GM18505 (cell line): ENCODE measurements at regions not wholly inside any gene's neighbourhood (a gene's known extent, or its start where the extent isn't known, plus 50 kb on each side); places are given as distances from the start of the nearest gene placed in this dataset.

Source experiments
- ATAC-seq: cut with Tn5 transposase; IDR thresholded peaks from one replicate; pipeline ENCODE4 v1.9.1; 2021; ENCODE audit not compliant: unreplicated experiment
- POLR2A ChIP-seq: IDR thresholded peaks from 4 replicates; pipeline ENCODE4 v1.6.1; 2011; ENCODE audit warnings: borderline replicate concordance; ENCODE audit not compliant: insufficient read depth, insufficient read length; ENCODE audit errors: extremely low read depth

DNA sequence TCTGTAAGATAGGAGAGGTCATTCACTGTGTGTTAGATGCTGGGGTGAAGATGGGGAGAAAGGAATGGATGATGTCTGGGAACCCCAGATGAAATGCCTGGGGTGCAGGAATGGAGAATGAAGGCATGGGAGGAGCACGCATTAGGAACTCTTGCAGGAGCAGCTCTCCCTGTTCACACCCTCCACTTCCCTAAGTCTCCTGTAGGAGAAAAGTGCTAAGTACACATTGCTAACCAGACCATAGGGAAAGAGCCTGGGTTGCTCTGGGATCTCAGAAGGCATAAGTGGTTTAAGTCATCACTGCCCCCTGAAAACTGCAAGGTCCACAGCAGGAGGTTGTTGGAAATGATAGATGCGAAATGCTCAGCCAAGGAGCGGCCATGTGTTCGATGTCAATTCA is 163.1 kb downstream of the SEC61B start:
- no peak for TF ChIP-seq POLR2A
- ATAC-seq: no peak

DNA sequence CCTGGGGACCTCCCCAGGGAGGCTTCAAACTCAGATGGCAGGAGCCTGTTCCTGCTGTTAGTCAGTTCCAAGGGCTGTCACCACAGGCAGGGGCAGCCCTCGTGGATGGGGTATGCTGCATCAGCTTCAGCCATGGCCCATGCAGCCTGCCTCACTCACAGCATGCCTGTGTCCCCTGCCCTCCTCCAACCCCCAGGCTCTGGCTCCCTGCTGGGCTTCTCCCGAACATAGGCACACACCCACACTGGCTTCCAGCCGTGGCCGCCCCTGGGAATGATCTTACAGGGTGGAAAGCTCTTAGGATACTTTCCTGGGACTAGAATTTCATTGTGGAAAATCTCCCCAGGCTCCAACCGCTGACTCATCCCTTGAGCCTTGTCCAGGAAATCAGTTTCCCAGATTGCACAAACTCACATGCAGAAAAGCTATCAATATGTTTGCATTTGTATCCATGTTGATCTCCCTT is 163.8 kb downstream of the SEC61B start:
- ATAC-seq: no peak
- no peak for TF ChIP-seq POLR2A

DNA sequence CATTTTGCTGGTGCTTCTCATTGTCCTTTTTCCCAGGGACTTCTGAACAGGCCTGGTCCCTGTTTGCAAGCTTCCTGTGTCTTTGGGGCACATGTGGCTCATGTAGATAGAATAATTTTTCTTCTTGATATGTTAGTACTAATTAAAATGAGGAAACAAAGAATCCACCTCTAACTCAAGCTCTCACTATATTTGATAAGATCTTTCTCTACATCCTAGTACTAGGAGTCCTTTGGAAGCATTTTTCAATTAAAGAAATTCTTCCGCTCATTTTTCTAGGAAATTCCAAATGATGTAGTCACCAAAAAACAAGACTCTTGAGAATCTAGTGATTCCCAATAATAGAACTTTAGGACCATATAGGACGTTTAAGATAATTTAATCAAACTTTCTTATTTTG is 165.3 kb downstream of the SEC61B start:
- no peak for TF ChIP-seq POLR2A
- no peak for ATAC-seq

DNA sequence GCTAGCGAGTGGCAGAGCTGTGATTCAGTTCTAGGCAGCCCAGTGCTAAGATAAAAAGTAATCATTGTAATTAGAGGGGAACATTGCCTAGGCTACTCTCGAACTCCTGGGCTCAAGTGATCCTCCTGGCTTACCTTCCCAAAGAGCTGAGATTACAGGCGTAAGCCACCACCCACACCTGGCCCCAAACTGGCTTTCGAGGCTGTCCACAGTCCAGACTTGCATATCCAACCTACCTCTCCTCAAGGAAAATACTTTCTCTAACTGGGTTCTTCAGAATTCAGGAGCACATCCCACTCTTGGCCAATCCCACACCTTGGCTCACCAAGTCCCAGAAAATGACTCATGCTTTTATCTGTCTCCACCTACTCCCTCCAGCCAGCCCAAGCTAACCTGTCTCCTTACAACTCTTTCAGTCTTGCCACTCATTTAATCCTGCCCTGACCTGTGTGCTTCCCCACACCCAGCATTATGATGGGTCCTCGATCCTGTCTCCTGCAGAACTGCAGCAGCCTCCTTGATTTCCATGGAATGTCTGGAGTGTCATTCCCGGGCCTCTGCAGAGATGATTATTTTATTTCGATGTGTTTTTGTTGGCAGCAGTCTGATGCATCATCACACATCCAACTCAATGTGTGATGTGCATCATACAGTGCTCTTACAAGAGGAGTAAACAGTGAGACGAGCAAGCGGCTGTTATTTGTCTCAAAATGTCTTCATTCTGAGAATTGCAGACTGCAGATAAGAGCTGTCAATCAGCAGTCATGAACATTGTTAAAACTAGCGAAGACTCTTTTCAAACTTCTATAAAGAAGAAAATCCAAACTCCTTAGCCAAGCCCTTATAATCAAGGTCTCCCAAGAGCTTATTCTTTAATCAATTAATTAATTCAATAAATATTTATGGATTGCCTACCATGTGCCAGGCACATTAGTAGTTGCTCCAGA is 167.3 kb downstream of the SEC61B start:
- no peak for TF ChIP-seq POLR2A
- ATAC-seq: no peak

DNA sequence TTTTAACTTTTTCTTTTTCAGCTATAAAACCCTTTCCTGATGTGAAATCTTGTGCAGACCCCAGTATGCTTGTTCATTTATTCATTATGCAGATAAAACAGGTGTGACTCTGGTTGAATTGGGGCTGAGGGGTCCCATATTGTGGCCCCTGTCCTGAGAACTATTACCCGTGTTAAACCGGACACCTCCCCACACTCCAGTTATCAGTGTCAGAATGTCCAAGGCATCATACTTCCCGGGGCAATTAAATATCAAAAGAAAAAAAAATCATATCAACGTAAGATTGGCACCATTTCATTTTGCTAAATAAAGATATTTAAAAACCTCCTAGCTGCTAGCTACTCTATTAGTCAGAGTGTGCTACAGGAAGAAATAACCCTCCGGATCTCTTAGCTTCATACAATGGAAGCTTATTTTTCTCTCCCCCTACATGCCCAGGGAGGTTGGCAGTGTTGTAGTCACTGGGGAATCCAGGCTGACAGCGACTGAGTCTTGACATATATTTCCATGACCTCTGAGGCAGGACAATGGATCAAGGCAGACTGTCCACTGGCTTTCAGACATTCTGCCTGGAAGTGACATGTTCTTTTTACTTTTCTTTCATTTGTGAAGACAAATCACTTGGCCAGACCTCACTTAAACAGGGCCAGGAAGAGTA is 170.0 kb downstream of the SEC61B start:
- no peak for TF ChIP-seq POLR2A
- no peak for ATAC-seq

DNA sequence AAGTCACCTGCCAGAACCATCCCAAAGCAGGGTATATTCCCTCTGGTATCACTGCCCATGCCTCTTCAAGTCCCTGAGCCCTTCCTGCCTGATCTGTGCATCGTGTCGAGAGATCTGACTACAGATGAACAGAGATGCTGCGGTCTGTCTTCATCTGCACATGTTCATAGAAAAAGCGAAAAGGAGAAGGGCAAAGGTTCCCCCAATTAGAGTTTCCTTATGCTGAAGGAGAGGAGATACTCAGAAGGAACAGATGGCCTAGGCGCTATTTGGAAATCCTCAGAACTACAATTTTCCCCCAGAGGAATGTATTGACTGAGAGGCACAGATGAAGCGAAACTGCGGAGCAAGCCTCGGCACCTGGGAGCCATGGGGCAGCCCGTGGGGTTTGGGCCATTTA is 170.9 kb downstream of the SEC61B start:
- no peak for ATAC-seq
- TF ChIP-seq POLR2A: no peak

DNA sequence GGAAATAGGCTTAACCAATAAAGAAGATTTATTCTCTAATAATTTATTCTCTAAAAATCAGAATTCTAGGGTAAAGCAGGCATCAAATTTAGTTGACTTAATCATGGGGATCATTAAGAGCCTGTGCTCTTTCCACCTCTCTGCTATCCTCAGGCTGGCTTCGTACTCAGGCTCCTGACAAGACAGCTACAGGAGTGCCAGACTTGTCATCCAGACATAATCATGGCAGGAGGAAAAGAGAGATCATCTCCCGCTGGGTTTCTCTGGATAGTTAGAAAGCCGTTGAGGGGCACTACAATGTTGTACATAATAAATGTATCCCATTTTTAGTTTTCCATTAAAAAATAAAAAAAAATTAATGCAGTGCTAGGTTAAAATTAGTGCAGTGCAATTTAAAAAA is 171.9 kb downstream of the SEC61B start:
- ATAC-seq: no peak
- no peak for TF ChIP-seq POLR2A

DNA sequence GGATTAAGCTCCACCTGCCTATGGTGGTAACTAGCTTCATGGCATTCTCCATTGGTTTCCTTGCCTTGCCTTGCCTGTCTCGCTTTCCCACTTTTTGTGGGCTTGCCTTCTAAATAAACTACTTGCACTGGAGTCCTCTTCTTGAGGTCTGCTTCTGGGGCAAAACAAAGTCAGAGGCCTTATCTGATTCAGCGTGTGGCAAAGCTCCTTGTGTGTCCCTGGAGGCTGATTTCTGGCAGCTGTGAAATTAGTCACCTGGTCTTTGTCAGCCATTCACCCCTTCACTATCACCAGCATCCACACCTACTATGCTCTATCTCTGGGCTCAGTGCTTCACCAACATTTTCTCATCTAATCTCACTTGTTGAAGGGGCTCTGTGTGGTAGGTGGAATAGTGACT is 176.2 kb downstream of the SEC61B start:
- no peak for ATAC-seq
- TF ChIP-seq POLR2A: no peak

DNA sequence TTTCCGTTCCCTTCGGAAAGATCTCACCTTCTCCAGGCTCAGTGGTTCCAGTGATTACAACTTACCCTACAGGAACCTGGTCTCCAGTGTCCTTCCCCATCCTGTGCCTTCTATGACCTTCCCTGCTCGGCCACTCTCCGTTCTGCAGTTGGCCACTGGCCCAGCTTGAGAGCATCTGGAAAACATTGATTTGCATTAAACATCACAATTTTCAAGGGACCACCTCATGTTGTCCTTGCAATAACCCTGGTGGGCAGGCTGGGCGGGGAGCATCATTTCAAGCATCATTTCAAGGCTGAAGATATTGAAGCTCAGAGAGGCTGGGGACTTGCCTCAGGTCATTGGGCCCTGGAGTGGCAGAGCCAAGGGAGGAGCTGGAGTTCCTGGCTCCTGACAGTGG is 177.4 kb downstream of the SEC61B start:
- ATAC-seq: no peak
- TF ChIP-seq POLR2A: no peak

DNA sequence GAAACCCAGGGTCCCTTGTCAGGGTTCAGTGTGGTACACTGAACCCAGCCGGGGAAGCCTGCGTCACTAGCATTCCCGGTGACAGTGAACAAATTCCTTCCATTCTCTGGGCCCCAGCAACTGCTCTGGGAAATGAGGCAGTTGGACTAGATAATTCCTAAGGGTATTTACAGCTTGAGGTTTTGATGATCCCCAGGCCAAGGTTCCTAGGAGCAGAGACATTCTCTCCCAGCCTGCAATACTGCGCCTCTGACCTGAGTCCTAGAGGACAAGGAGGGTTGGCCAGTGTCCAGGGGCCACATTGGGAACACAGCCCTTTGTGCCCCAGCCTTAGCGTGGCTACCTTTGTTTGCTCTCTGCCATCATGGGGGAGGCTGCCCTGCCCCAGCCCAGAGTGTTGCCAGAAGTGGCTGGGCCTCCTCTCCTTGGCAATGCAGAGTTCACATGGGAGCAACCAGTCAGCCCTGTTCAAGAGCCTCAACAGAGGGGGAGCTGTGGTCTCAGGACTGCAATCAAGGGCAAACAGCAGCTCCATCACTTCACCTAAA is 178.2 kb downstream of the SEC61B start:
- no peak for ATAC-seq
- TF ChIP-seq POLR2A: no peak

DNA sequence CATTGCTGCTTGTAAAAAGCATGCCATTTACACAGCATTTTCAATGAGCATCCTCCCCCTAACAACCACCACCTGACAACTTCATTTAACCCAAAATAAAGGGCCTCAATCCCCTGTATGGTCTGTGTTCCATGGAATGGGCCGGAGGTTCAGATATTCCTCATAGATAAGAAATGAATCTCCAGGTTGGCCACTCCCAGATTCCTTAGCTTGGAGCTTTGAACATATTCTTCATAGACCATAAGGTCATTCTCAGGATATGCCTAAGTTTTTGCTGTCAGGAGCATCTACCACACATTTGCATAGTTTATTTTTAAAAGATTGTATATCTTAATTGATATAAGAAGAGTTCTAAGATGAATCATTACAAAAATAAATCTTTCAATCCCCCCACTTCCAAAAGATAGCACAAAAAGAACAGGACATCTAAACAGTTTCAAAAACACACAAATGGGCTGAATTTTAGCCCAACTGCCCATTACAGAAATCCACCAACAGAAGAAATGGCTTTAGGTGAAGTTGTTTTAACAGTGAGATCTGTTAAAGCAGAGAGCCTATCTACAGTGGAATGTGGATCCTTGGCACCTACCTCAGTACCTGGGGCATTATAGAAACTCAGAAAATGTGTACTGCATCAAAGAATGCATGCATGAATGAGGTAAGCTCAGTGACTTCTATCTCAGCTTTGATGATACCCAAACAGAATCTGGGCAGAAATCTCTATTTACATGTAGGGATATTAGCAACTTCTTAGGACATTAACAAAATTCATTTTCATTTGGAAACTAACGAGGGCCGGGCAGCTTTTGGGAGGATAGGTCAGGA is 179.8 kb downstream of the SEC61B start:
- no peak for ATAC-seq
- TF ChIP-seq POLR2A: no peak

DNA sequence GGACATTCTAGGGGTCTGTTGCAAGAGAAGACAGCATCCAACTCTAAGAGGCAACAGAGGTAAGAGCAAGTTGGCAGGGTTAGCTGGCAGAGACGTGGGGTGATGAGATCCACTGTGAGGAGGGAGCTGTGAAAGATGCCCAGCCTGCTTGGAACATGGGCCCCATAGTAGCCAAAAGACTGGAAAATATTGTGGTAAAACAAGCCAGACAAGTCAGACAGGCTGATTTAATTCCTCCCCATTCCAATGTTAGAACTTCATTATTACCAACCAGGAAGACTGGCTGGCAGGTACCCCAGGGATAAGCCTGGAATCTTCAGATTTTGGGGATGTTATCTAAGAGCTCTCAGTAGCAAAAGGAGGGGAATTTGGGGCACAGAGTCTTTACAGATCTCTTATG is 181.3 kb downstream of the SEC61B start:
- no peak for TF ChIP-seq POLR2A
- no peak for ATAC-seq

DNA sequence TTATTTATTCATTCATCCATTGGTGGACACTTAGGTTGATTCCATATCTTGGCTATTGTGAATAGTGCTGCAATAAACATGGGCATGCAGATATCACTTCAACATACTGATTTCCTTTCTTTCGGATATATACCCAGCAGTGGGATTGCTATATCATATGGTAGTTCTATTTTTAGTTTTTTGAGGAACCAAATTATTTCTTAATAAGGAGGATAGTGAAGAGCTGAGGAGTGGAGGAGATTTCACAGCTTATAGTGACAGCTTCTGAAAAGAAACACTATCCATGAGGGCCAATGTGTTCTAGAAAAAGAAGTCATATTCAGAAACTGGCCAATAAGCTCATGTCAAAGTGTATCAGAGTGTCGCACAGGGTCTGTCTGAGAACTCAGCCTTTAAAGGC is 183.3 kb downstream of the SEC61B start:
- TF ChIP-seq POLR2A: no peak
- ATAC-seq: no peak

DNA sequence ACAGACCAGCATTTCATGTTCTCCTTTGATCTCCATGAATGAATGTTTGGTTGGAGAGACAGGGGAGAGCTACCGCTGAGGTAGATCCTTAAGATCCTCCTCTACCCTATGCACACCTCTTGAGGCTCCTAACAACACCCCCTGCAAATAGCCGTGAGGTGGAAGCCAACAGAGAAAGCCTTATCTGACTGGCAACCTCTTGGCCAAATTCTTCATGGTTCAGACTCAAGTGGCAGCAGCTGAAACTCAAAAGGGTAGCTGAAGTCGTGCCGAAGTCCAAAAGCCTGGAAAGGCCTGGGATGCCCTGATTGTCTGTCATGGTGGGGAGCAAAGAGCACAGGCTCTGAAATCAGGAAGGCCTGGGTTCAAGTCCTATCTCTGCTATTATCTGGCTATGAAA is 184.9 kb downstream of the SEC61B start:
- no peak for TF ChIP-seq POLR2A
- no peak for ATAC-seq

DNA sequence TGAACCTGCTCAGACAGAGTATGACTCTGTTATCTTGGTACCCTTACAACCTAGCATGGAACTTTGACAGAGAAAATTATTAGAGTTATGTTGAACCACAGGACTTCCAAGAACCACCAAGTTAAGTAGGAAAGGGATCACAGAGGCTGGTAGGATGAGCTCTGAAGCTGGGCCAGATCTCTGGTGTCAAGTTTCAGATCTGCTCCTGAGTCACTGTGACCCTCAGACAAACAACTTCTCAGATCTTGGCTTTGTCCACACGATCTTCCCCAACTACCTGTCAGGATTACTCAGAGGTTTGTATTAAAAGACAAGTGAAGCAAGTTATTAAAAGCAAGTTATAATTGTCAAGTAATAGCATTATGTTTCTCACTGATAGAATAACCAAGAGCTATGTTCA is 189.0 kb downstream of the SEC61B start:
- TF ChIP-seq POLR2A: no peak
- ATAC-seq: no peak
